C4-2B (cell line): ENCODE measurements at regions not wholly inside any gene's neighbourhood (a gene's known extent, or its start where the extent isn't known, plus 50 kb on each side); places are given as distances from the start of the nearest gene placed in this dataset.

ENCODE experiments used
- H3K27ac ChIP-seq: fragments of 450-650 bp; 2 replicates; pipeline ENCODE4 v1.5.1; 2017
- ZFX ChIP-seq: fragments of 450-650 bp; IDR thresholded peaks from 2 replicates; pipeline ENCODE4 v1.6.1; 2017
- TF ChIP-seq, protein P1 (sequence below): fragments of 450-650 bp; conservative IDR thresholded peaks from 2 replicates; pipeline ENCODE4 v1.5.1; 2017; ENCODE audit warnings: mild to moderate bottlenecking

DNA sequence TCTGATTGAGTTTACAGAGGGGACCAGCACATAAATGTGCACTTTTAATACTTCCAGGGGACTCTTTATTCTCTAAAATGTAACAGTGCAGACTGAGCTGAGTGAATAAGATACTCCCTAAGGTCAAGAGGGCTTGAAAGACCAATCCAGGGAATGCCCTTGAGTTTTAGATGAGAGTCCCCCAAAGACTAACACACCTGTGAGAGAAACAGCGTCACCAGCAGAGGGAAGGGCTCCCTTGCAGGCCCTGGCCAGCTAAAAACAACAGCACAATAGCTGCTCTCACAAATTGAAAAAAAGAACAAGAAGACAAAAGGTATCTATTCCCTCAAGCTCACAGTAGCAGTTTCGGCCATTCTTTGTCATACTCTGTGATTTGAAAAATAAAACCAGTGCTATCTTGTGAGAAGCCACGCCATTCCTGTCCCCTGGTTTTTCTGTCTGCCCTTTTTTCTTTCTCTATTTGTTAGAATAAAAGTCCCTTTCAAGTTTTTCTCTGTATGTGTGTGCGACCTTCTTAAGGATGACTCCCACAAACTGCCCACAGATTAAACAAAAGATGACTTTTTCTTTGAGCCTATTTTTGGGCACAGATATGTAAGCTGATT is 230.4 kb upstream of the BMPER start:
- TF ChIP-seq ZFX: no peak
- TF ChIP-seq, protein P1, sequence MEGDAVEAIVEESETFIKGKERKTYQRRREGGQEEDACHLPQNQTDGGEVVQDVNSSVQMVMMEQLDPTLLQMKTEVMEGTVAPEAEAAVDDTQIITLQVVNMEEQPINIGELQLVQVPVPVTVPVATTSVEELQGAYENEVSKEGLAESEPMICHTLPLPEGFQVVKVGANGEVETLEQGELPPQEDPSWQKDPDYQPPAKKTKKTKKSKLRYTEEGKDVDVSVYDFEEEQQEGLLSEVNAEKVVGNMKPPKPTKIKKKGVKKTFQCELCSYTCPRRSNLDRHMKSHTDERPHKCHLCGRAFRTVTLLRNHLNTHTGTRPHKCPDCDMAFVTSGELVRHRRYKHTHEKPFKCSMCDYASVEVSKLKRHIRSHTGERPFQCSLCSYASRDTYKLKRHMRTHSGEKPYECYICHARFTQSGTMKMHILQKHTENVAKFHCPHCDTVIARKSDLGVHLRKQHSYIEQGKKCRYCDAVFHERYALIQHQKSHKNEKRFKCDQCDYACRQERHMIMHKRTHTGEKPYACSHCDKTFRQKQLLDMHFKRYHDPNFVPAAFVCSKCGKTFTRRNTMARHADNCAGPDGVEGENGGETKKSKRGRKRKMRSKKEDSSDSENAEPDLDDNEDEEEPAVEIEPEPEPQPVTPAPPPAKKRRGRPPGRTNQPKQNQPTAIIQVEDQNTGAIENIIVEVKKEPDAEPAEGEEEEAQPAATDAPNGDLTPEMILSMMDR: no peak
- no peak overlapping the region for H3K27ac ChIP-seq

DNA sequence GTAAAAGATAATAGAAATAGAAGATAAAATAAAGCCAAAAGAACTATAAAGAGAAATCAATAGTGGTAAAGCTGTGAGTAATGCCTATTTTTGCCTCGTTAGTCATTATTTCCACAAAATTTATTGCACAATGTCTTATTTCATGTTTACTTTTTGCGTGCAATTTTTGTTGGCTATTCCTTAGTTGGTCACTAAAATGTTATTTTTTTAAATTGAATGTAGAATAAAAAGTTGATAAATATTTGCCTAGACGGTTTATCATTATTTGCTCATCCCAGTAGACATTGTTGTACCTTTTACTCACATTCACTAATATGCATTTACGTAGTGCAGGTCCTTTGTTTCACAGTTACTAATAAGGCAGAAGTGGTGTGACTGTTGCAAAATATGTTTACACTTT is 227.8 kb upstream of the BMPER start:
- TF ChIP-seq, protein P1: no peak
- no peak for TF ChIP-seq ZFX
- H3K27ac ChIP-seq: no peak overlapping the region

DNA sequence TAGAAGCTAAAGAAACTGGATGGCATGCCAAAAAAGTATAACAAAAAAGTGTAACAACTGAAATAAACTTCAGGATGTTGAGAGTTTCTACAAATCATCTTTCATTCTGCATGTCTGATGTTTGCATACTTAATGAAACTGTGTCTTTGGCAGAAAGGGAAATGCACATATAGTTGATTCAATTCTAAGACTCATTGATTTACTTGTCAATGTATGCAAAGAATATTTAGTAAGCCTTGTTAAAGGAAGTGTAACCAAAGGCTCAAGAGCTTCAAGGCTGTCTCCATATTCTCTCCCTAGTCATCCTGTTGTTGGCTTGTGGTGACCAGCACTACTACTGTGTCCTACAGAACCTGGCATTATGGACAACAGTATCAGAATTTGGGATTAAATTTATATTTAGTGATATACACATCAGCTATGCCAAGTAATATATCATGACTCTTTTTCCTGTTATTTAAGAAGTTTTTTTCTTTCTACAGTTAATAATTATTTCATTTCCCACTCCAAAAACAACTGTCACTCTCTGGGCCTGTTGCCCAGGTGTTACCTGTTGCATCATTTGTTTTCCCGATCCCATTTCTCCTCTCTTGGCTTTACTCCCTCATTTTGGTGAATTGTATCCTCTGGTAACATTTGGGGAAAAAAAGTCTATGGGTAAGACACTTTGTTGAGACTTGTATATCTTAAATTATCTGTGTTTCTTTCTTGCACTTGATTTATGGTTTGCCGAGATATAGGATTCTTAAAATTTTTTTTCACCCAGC is 226.6 kb upstream of the BMPER start:
- TF ChIP-seq, protein P1: no peak
- no peak for TF ChIP-seq ZFX

DNA sequence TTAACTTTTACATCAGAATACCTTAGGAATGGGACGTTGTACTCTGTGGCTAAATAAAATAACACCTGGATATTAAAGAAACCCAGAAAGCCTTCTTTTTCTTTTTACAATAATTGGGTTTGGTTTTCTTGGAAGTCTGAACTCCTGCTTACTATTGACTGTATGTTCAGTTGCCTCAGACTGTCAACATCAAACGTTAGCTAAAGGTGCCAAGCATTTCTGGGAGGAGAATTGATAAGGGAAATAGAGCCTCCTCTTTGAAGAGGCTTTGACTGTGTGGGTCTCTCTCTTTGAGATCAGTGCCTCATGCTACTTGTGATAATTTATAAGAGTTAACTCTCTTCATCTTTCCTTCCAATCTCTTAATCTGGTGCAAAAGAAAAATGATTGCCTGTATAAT is 224.7 kb upstream of the BMPER start:
- no peak overlapping the region for H3K27ac ChIP-seq
- TF ChIP-seq ZFX: no peak
- TF ChIP-seq, protein P1: no peak

More for the DNA sequence above, 226.6 kb upstream of the BMPER start:
- no peak overlapping the region for H3K27ac ChIP-seq

DNA sequence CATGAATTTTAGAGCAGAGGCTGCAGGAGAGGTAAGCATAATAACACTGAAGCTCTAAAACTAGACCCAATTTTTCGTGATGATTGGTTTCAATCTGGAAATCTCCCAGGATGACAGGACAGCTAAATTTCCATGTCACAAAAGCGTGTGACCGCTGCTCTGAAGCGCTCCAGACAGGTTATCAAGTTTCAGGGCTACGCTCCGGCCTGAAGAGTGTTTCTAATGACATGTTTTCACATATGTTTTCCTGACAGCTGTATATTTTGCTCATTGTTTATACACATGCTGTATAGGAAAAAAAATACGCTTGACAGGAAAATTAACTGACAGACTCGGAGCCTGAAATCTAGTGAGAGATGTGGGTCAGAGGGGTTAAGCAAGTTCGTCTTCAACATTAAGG is 219.8 kb upstream of the BMPER start:
- H3K27ac ChIP-seq: no peak overlapping the region
- TF ChIP-seq, protein P1: no peak
- TF ChIP-seq ZFX: no peak

DNA sequence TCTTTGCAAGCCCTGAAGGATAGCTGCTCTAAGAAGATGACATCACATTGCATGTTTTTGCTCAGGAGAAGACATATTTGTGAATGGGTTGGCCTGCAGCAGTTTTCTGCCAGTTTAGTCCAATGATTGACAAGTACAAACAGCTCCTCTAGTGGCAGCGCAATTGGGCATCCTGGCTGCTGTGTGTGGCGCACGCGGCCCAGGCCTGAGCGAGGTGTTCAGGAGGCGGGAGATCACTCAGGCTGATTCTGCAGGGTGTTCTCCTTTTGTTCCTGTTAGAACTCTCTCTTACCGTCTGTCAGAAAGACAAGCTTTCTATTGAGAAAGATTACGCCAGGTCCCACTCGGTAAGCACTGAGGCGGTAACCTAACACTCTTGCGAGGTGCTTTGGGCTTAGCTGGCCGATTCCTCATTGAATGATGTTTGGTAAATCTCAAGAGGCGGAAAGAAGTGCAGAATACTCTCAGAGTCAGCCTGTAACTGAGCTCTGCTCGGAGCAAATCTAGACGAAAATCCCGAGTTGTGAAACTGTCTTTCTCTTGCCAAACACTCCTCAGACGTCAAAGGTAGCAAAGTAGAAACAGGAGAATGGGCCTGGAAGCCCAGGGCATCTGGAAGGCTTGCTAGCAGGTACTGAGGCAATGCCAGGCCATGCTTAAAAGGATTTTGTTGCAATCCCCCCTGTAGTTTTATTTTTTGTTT is 219.2 kb upstream of the BMPER start:
- no peak overlapping the region for H3K27ac ChIP-seq
- no peak for TF ChIP-seq ZFX
- TF ChIP-seq, protein P1: peak; percentile 36

DNA sequence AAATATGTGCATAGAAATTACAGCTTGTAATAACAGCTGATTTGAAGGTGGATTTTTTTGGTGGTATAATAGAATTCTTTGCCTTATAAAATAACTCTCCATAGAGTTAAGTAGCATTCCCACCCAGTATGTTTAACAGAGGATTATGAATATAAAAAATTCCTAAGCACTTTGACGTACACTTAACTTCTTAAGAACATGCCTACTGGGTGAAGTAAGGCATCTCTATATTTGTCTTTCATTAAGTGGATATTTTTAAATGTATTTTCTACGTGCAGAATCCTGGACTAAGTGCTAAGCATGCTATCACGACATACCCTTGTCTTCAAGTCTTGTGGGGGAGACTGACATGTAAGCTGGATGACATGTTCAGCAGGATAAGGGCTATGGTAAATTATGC is 217.7 kb upstream of the BMPER start:
- no peak overlapping the region for H3K27ac ChIP-seq
- TF ChIP-seq, protein P1: no peak
- TF ChIP-seq ZFX: no peak
